ENCODE measurements at regions not wholly inside any gene's neighbourhood (a gene's known extent, or its start where the extent isn't known, plus 50 kb on each side); places are given as distances from the start of the nearest gene placed in this dataset.
"Not testable (repeated sequence)": the region's sequence is repeated elsewhere in the genome, so short reads cannot be mapped to it uniquely, and the experiment has no call there.

DNA sequence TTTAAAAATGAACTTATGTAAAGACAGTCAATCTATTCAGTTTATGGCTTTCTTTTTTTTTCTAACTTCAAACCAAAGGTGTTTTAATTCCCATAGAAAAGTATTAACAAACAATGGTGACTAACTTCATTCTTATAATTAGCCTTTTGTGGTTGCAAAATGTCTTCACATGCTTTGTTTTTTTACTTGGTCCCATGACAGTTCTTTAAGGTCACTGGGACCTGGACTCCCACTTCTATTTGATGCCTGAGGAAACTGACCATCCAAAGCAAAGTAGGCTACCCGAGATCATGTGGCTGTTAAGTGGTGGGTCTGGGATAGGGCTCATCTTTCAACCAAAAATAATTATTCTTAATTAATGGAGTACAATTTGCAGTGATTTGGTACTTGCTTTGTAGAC, 74.6 kb upstream of the CDC42EP3 start:
- H3K27me3 Mint-ChIP-seq; H3K4me3 Mint-ChIP-seq; H3K27ac Mint-ChIP-seq; H3K9me3 Mint-ChIP-seq; H3K36me3 Mint-ChIP-seq (ENCODE audit: low read depth); intact Hi-C loops (cut with micrococcal nuclease): not testable (repeated sequence)
- peaks cover 19% of the 10 kb centered on the region for H3K4me1 Mint-ChIP-seq (ENCODE audit: low read depth)

DNA sequence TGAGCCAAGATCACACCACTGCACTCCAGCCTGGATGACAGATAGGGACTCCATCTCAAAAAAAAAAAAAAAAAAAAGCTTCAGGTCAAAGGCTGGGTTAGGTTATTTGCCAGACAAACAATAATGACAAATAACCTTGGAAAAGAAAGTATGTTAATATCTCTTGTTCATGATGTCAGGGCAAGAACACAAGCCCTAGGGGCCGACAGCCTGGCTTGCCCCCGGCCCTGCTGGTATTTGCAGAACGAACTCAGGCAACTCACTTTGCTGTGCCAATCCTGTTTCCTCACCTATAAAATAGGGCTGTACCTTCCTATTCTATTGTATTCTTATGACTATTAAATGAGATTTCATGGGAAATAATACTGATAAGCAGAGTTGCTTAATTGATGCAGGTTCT, 75.4 kb upstream of the CDC42EP3 start:
- peaks cover 19% of the 10 kb centered on the region for H3K4me1 Mint-ChIP-seq (ENCODE audit: low read depth)
- H3K27me3 Mint-ChIP-seq: no peaks in the 10 kb centered on the region
- intact Hi-C loops (cut with micrococcal nuclease): no loop called here
- no peak overlapping the region for H3K4me3 Mint-ChIP-seq
- H3K36me3 Mint-ChIP-seq (ENCODE audit: low read depth): no peaks in the 10 kb centered on the region
- H3K27ac Mint-ChIP-seq: no peak overlapping the region
- no peaks in the 10 kb centered on the region for H3K9me3 Mint-ChIP-seq

DNA sequence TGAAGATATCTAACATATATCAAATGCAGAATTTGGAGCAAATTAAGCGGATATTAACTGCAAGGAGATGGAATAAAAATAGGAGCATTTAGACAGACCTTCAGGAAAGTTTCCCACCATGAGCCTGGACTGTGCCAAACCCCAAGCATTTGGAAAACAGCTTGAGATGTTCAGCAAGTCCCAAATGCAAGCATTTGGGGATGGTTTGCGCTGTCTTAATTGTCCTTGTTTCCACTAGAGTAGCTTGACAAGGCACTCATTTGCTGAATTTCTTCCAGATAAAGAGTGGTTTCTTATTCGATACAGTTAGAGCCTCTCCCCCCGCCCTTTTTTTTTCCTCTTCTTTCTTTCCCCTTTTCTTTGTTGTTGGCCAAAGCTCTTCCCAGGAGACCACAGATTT, 77.1 kb upstream of the CDC42EP3 start:
- no peak overlapping the region for H3K4me3 Mint-ChIP-seq
- intact Hi-C loops (cut with micrococcal nuclease): no loop called here
- H3K9me3 Mint-ChIP-seq: no peaks in the 10 kb centered on the region
- no peak overlapping the region for H3K27ac Mint-ChIP-seq
- H3K4me1 Mint-ChIP-seq (ENCODE audit: low read depth): peaks cover 19% of the 10 kb centered on the region
- H3K27me3 Mint-ChIP-seq: no peaks in the 10 kb centered on the region
- H3K36me3 Mint-ChIP-seq (ENCODE audit: low read depth): no peaks in the 10 kb centered on the region

DNA sequence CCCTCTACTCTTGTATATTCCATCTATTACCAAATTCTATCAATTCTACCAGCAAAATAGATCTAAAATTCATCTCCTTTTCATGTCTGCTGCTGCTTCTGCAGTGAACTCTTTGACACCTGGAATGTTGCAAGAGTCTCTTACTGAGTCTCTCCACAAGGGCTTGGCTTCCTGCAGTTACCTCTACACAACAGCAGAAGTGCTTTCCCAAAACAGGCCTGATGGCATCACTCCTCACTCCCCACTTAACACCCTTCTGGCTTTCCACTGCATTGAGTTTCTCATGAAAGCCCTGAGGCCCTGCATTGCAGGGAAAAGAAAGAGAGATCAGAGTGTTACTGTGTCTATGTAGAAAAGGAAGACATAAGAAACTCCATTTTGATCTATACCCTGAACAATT, 78.8 kb upstream of the CDC42EP3 start:
- intact Hi-C loops (cut with micrococcal nuclease); H3K9me3 Mint-ChIP-seq; H3K4me3 Mint-ChIP-seq; H3K36me3 Mint-ChIP-seq (ENCODE audit: low read depth); H3K27me3 Mint-ChIP-seq; H3K27ac Mint-ChIP-seq: not testable (repeated sequence)
- H3K4me1 Mint-ChIP-seq (ENCODE audit: low read depth): peaks cover 19% of the 10 kb centered on the region

DNA sequence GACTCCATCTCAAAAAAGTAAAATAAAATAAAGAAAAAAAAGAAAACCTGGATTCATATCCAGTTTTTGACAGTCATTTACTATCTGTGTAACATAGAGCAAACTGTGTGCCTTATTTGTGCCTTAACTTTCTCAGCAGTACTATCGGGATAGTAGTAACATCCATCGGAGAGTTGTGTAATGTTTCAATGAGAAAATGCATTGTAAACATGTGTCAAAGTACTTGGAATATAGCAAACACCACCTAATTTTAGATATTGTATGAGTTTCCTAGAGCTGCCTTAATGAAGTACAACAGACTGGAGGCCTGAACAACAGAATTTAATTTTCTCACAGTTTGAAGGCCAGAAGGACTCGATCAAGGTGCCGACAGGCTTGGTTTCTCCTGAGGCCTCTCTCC, 81.3 kb upstream of the CDC42EP3 start:
- H3K27me3 Mint-ChIP-seq: no peaks in the 10 kb centered on the region
- H3K9me3 Mint-ChIP-seq: no peaks in the 10 kb centered on the region
- H3K4me3 Mint-ChIP-seq: no peak overlapping the region
- intact Hi-C loops (cut with micrococcal nuclease): no loop called here
- peaks cover 23% of the 10 kb centered on the region for H3K4me1 Mint-ChIP-seq (ENCODE audit: low read depth)
- H3K27ac Mint-ChIP-seq: no peak overlapping the region
- H3K36me3 Mint-ChIP-seq (ENCODE audit: low read depth): no peaks in the 10 kb centered on the region

DNA sequence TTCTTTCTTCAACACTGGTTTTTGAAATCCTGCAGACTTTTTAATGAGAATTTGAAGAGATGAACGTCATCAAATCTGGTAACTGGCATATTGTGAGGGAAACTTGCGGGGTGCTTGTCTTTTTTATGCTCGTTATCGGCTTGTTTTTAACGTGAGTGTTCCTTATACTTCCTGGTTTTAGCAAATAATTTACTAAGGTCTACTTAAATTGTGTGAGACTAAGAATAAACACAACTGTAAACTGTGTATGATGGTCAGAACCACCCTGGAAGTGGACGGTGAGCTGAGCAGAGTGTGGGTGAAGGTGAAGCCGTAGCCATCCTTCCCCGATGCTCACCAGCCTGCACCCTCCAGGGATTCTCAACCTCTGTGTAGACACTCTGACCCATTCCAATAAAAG, 82.3 kb upstream of the CDC42EP3 start:
- Mint-ChIP-seq H3K4me3 (no peak overlapping the region), H3K27ac (no peak overlapping the region), H3K4me1 (ENCODE audit: low read depth) (peaks cover 26% of the 10 kb centered on the region), H3K36me3 (ENCODE audit: low read depth) (no peaks in the 10 kb centered on the region), H3K27me3 (no peaks in the 10 kb centered on the region), H3K9me3 (no peaks in the 10 kb centered on the region)
- intact Hi-C loops (cut with micrococcal nuclease): no loop called here

DNA sequence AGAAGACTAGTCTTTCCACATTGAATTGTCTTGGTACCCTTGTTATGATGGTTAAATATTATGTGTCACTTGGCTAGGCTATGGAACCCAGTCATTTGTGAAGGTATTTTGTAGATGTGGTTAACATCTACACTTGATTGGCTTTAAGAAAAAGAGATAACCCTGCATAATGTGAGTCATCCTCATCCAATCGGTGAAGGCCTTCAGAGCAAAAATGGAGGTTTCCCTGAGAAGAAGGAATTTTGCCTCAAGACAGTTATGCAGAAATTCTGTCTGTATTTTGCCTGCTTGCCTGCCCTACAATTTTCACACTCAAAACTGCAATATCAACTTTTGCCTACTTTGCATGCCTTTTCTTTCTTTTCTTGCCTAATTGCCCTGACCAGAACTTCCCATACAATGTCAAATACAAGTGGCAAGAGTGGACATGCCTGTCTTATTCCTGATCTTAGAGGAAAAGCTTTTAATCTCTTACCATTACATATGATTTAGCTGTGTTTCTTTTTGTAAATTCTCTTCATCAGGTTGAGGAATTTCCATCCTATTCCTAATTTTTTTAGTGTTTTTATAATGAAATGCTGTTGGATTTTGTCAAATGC, 84.6 kb upstream of the CDC42EP3 start:
- H3K27ac Mint-ChIP-seq; H3K4me3 Mint-ChIP-seq; H3K27me3 Mint-ChIP-seq; H3K9me3 Mint-ChIP-seq; H3K36me3 Mint-ChIP-seq (ENCODE audit: low read depth); intact Hi-C loops (cut with micrococcal nuclease): not testable (repeated sequence)
- peaks cover 34% of the 10 kb centered on the region for H3K4me1 Mint-ChIP-seq (ENCODE audit: low read depth)

DNA sequence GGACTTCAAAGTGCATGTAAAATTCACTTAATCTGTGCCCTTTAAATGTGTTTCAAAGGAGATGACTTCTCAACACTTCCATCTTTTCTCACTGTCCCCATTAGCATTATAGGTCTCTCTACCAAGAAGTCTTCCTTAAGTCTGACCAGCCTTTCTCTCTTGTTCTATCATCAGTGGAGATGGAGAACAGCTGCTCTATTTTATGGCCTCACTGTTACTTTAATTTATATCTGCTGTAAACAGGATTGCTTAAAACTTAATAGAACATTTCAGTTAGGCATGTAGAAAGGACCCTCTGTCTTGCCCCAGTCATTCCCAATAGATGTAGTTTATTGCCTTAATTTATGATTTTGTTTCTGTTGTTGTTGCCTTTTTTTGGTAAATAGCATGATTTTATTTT, 86.0 kb upstream of the CDC42EP3 start:
- H3K27me3 Mint-ChIP-seq; H3K4me3 Mint-ChIP-seq; H3K9me3 Mint-ChIP-seq; intact Hi-C loops (cut with micrococcal nuclease); H3K27ac Mint-ChIP-seq; H3K36me3 Mint-ChIP-seq (ENCODE audit: low read depth): not testable (repeated sequence)
- H3K4me1 Mint-ChIP-seq (ENCODE audit: low read depth): peaks cover 48% of the 10 kb centered on the region

DNA sequence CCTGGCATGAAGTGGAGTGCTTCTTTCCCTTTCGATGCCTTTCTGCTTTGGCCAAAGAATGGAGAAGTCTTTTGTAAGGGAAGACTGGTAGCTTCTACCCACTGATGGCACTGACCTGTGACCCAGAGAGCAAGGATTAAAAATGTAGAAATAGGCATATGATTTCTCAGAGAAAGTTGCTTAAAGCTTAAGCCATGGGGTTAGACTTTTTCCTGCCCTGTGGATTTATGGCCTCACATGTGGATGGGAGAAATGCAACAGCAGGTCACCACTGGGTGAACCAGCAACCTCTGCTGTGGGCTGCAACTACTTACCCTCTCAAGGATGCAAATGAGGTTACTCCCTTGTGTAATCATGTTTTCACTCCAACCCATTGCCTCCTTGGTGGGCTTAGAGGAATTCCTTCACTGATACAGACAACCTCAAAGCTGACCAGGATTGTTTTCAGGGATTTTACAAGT, 86.7 kb upstream of the CDC42EP3 start:
- H3K9me3 Mint-ChIP-seq; H3K27ac Mint-ChIP-seq; intact Hi-C loops (cut with micrococcal nuclease); H3K27me3 Mint-ChIP-seq; H3K36me3 Mint-ChIP-seq (ENCODE audit: low read depth); H3K4me3 Mint-ChIP-seq: not testable (repeated sequence)
- peaks cover 53% of the 10 kb centered on the region for H3K4me1 Mint-ChIP-seq (ENCODE audit: low read depth)

DNA sequence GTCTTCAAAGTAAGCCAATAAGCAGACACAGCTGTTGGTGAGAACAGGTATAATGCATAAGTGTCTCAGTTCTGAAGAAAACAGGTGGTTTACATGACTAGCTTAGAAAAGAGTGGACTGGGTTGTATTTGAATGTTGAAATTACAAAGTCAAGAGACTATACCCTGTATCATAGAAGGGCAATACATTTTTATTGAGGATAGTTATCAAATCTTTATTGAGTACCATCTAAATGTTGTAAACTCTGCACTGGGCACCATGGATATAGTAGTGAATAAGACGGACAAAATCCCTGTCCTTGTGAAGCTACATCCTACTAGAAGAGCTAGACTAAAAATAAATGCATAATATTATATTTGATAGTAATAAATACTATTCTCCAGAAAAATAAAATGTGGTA, 88.5 kb upstream of the CDC42EP3 start:
- H3K4me3 Mint-ChIP-seq; H3K27ac Mint-ChIP-seq; H3K27me3 Mint-ChIP-seq; H3K9me3 Mint-ChIP-seq; H3K36me3 Mint-ChIP-seq (ENCODE audit: low read depth); intact Hi-C loops (cut with micrococcal nuclease): not testable (repeated sequence)
- H3K4me1 Mint-ChIP-seq (ENCODE audit: low read depth): peaks cover 63% of the 10 kb centered on the region

DNA sequence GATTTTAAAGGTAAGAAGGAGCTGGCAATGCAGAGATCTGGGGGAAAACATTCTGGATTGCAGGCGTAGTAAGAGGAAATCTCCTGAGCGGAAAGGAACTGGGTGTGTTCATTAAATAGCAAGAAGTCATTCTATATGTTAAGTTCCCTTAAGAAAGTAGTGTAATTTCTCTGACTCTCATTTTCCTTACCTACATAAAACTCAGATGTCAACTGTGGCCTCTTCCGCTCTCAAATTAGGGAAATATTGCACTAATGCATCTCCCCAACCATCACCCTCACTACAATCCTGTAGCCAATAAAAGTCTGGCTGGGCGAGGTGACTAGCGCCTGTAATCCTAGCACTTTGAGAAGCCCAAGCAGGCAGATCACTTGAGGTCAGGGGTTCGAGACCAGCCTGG, 89.0 kb upstream of the CDC42EP3 start:
- Mint-ChIP-seq H3K4me1 (ENCODE audit: low read depth) (peaks cover 64% of the 10 kb centered on the region), H3K27ac (peak overlapping the region; percentile 69), H3K9me3 (no peaks in the 10 kb centered on the region), H3K27me3 (no peaks in the 10 kb centered on the region), H3K4me3 (no peak overlapping the region), H3K36me3 (ENCODE audit: low read depth) (no peaks in the 10 kb centered on the region)
- intact Hi-C loops (cut with micrococcal nuclease): no loop called here

DNA sequence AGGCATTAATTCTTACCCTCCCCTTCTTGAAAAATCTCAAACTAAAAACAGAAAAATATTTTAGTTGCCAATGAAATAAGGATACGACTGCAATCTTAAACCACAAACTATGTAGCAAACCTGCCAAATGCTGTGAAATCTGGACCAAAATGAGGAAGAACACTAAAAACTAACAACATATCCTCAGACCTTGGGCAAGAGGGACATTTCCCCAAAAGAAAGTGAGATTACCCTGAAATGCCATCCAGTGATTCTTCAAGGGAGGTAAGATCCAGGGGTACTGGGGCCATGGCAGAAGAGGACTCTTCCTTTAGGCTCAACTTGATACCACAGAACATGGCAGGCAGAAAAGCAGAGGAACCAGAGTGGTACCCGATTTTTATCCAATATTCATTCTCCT, 90.8 kb upstream of the CDC42EP3 start:
- H3K36me3 Mint-ChIP-seq (ENCODE audit: low read depth); H3K4me3 Mint-ChIP-seq; H3K27me3 Mint-ChIP-seq; intact Hi-C loops (cut with micrococcal nuclease); H3K9me3 Mint-ChIP-seq: not testable (repeated sequence)
- H3K27ac Mint-ChIP-seq: peak overlapping the region; percentile 69
- H3K4me1 Mint-ChIP-seq (ENCODE audit: low read depth): peaks cover 75% of the 10 kb centered on the region

DNA sequence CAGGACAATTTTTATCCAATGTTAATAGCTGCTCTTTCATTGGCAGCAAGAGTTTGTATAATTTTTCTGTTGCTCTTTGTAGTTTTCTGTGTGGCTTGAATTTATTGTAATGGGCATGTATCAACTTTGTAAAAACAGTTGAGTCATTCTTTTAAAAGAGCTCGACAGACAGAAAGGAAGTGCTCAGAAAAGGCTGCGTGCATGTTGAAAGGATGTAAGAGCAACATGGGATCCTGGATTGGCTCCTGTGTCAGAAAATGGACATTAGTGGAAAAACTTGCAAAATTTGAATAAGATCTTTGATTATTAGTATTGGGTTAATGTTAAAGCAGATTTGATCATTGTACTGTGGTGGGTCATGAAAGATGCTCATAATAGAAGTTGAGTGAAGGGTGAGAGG, 93.3 kb upstream of the CDC42EP3 start:
- no peak overlapping the region for H3K4me3 Mint-ChIP-seq

DNA sequence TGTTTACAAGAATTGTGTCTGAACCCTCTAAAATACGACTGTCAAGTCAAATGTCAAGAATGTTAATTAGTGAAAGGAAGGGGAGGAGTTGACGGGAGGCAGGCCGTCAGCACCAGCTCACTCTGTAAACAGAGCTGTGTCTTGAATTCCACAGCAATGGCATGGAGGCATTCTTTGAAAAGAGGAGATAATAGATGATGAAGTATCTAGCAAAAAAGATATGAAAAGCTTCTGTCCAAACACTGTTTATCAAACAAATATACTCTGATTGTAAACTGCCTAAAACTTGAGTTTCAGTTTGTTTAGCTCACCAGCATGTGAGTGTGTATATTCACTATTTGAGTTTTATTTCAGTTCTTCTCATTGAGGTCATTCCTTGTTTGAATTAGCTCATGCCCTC, 94.7 kb upstream of the CDC42EP3 start:
- H3K4me3 Mint-ChIP-seq: no peak overlapping the region
- no peaks in the 10 kb centered on the region for H3K9me3 Mint-ChIP-seq
- H3K27me3 Mint-ChIP-seq: no peaks in the 10 kb centered on the region
- peaks cover 71% of the 10 kb centered on the region for H3K4me1 Mint-ChIP-seq (ENCODE audit: low read depth)
- H3K27ac Mint-ChIP-seq: no peak overlapping the region
- no peaks in the 10 kb centered on the region for H3K36me3 Mint-ChIP-seq (ENCODE audit: low read depth)
- intact Hi-C loops (cut with micrococcal nuclease): no loop called here

More for the DNA sequence above, 93.3 kb upstream of the CDC42EP3 start:
- Mint-ChIP-seq H3K36me3 (ENCODE audit: low read depth) (no peaks in the 10 kb centered on the region), H3K27me3 (no peaks in the 10 kb centered on the region), H3K9me3 (no peaks in the 10 kb centered on the region), H3K4me1 (ENCODE audit: low read depth) (peaks cover 79% of the 10 kb centered on the region), H3K27ac (no peak overlapping the region)
- intact Hi-C loops (cut with micrococcal nuclease): no loop called here

DNA sequence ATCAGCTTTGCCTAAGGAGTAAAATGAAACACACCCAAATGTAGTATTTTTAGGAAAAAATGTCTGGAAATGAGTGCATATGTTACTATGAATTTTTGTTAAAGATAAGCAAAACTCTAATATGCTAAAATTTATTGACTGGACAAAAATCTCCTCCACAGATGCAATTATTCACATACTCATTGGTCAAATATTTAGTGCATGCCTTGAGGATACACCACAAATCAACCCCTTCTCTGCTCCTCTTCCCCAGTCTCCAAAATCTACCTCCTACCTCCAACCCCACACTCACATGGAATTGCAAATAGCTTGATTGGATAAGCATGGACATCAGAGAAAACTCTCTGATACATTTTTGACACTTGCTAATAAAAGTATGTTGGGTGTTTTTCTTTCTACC, 95.6 kb upstream of the CDC42EP3 start:
- no peak overlapping the region for H3K27ac Mint-ChIP-seq
- no peaks in the 10 kb centered on the region for H3K27me3 Mint-ChIP-seq
- intact Hi-C loops (cut with micrococcal nuclease): no loop called here
- H3K4me3 Mint-ChIP-seq: no peak overlapping the region
- peaks cover 71% of the 10 kb centered on the region for H3K4me1 Mint-ChIP-seq (ENCODE audit: low read depth)
- H3K36me3 Mint-ChIP-seq (ENCODE audit: low read depth): no peaks in the 10 kb centered on the region
- H3K9me3 Mint-ChIP-seq: no peaks in the 10 kb centered on the region
